ENCODE measurements at regions not wholly inside any gene's neighbourhood (a gene's known extent, or its start where the extent isn't known, plus 50 kb on each side); places are given as distances from the start of the nearest gene placed in this dataset.

DNA sequence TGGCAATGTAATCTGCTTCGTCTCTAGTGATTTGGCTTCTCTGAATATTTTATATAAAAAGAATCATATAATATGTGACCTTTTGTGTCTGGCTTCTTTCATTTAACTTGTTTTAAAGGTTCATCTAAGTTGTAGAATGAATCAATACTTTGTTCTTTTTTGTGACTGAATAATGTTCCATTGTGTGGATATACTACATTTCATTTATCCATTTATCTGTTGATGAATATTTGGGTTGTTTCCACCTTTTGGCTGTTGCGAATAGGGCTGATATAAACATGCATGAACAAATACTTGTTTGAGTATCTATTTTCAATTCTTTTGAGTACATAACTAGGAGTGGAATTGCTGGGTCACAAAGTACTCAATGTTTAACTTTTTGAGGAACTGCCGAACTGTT lies 63.8 kb upstream of the TNP1 start:
- Histone ChIP-seq H3K27me3 (ENCODE audit: control insufficient read depth, low read length) (peaks cover 28% of the 10 kb centered on the region), H3K4me2 (ENCODE audit: low read length) (no peak overlapping the region), H3K36me3 (ENCODE audit: control insufficient read depth, low read length) (no peaks in the 10 kb centered on the region), H3K4me3 (ENCODE audit: low read length) (no peak overlapping the region), H4K20me1 (ENCODE audit: control insufficient read depth, insufficient read depth, low read depth, low read length) (no peaks in the 10 kb centered on the region), H3K9me3 (ENCODE audit: control insufficient read depth, insufficient read depth, low read length) (no peaks in the 10 kb centered on the region), H3K9me2 (replicated peaks; ENCODE audit: control insufficient read depth, low read length) (no peaks in the 10 kb centered on the region), H3F3A (ENCODE audit: control insufficient read depth, insufficient read depth) (no peaks in the 10 kb centered on the region), H3K4me1 (ENCODE audit: control insufficient read depth, low read length) (peaks cover 12% of the 10 kb centered on the region), H3K27ac (ENCODE audit: low read depth, low read length) (no peak overlapping the region), H3K79me2 (ENCODE audit: control insufficient read depth, low read length) (no peaks in the 10 kb centered on the region)
- no peak for TF ChIP-seq EZH2phosphoT487 (IDR thresholded peaks at IDR 0.05; ENCODE audit: borderline replicate concordance, low read length)
- TF ChIP-seq, protein P1, sequence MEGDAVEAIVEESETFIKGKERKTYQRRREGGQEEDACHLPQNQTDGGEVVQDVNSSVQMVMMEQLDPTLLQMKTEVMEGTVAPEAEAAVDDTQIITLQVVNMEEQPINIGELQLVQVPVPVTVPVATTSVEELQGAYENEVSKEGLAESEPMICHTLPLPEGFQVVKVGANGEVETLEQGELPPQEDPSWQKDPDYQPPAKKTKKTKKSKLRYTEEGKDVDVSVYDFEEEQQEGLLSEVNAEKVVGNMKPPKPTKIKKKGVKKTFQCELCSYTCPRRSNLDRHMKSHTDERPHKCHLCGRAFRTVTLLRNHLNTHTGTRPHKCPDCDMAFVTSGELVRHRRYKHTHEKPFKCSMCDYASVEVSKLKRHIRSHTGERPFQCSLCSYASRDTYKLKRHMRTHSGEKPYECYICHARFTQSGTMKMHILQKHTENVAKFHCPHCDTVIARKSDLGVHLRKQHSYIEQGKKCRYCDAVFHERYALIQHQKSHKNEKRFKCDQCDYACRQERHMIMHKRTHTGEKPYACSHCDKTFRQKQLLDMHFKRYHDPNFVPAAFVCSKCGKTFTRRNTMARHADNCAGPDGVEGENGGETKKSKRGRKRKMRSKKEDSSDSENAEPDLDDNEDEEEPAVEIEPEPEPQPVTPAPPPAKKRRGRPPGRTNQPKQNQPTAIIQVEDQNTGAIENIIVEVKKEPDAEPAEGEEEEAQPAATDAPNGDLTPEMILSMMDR (IDR thresholded peaks at IDR 0.05; ENCODE audit: low read depth, low read length, poor library complexity, severe bottlenecking): no peak

DNA sequence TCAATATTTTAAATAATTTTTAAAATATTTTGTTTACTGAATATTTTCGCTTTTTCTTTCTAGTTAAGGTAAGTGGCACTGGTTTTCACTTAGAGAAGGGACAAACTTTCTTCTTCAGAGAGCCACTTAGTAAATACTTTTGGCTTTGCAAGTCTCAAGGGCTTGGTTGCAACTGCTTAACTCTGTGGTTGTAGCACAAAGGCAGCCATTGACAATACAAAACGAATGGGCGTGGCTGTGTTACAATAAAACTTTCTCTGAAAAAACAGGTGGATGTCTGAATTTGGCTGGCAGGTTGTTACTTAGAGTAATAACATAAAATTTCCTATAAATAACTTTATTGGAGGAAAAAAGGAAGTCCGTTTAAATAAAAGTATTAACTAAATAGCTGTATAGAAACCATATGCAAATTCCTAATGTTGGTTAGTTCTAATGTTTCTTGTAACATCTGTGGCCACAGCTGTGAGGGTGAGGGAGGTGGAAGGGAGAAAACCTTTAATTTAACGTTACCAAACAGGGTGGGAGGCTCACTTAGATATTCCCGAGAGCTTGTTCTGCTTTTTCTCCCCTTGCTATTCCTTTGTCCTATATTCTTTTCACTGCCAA lies 62.4 kb upstream of the TNP1 start:
- TF ChIP-seq, protein P1 (IDR thresholded peaks at IDR 0.05; ENCODE audit: low read depth, low read length, poor library complexity, severe bottlenecking): no peak
- TF ChIP-seq EZH2phosphoT487 (IDR thresholded peaks at IDR 0.05; ENCODE audit: borderline replicate concordance, low read length): no peak
- no peaks in the 10 kb centered on the region for H3K36me3 ChIP-seq (ENCODE audit: control insufficient read depth, low read length)
- no peak overlapping the region for H3K27ac ChIP-seq (ENCODE audit: low read depth, low read length)
- no peaks in the 10 kb centered on the region for H3K9me3 ChIP-seq (ENCODE audit: control insufficient read depth, insufficient read depth, low read length)
- H3K4me2 ChIP-seq (ENCODE audit: low read length): peak overlapping the region; percentile 19; the same call in 1 of the 2 replicates
- H3K4me3 ChIP-seq (ENCODE audit: low read length): no peak overlapping the region
- H3F3A ChIP-seq (ENCODE audit: control insufficient read depth, insufficient read depth): no peaks in the 10 kb centered on the region
- no peaks in the 10 kb centered on the region for H3K79me2 ChIP-seq (ENCODE audit: control insufficient read depth, low read length)
- H3K4me1 ChIP-seq (ENCODE audit: control insufficient read depth, low read length): peaks cover 12% of the 10 kb centered on the region
- peaks cover 28% of the 10 kb centered on the region for H3K27me3 ChIP-seq (ENCODE audit: control insufficient read depth, low read length)
- H3K9me2 ChIP-seq (replicated peaks; ENCODE audit: control insufficient read depth, low read length): no peaks in the 10 kb centered on the region
- no peaks in the 10 kb centered on the region for H4K20me1 ChIP-seq (ENCODE audit: control insufficient read depth, insufficient read depth, low read depth, low read length)

DNA sequence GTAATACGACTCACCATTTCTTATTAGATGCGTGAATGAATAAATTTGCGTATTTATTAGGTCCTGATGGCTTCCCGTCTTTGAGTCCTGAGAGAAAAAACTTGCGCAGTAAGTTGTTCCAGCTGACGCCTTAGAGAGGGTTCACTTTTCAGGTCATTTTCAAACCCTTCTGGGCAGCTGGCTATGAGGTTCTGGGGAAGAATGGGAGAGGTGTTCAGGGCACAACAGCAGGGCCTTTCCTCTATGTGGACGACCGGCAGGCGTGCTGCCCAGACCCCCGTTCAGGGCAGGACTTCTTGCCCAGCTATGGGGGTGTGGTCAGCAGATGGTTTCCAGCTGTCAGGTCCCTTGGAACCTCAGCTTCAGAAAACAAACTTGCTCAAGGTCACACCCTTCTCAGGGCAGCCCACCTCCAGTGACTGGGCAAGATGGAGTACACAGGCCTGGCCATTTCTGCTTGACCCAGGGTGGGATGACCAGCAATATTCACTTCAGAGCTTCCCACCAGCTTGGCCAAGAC lies 61.1 kb upstream of the TNP1 start:
- no peaks in the 10 kb centered on the region for H3K79me2 ChIP-seq (ENCODE audit: control insufficient read depth, low read length)
- no peak for TF ChIP-seq EZH2phosphoT487 (IDR thresholded peaks at IDR 0.05; ENCODE audit: borderline replicate concordance, low read length)
- H3K4me1 ChIP-seq (ENCODE audit: control insufficient read depth, low read length): peaks cover 12% of the 10 kb centered on the region
- H3K9me3 ChIP-seq (ENCODE audit: control insufficient read depth, insufficient read depth, low read length): no peaks in the 10 kb centered on the region
- H3F3A ChIP-seq (ENCODE audit: control insufficient read depth, insufficient read depth): no peaks in the 10 kb centered on the region
- no peak overlapping the region for H3K27ac ChIP-seq (ENCODE audit: low read depth, low read length)
- no peaks in the 10 kb centered on the region for H4K20me1 ChIP-seq (ENCODE audit: control insufficient read depth, insufficient read depth, low read depth, low read length)
- peaks cover 22% of the 10 kb centered on the region for H3K27me3 ChIP-seq (ENCODE audit: control insufficient read depth, low read length)
- H3K4me2 ChIP-seq (ENCODE audit: low read length): no peak overlapping the region
- no peak overlapping the region for H3K4me3 ChIP-seq (ENCODE audit: low read length)
- no peaks in the 10 kb centered on the region for H3K9me2 ChIP-seq (replicated peaks; ENCODE audit: control insufficient read depth, low read length)
- H3K36me3 ChIP-seq (ENCODE audit: control insufficient read depth, low read length): no peaks in the 10 kb centered on the region

DNA sequence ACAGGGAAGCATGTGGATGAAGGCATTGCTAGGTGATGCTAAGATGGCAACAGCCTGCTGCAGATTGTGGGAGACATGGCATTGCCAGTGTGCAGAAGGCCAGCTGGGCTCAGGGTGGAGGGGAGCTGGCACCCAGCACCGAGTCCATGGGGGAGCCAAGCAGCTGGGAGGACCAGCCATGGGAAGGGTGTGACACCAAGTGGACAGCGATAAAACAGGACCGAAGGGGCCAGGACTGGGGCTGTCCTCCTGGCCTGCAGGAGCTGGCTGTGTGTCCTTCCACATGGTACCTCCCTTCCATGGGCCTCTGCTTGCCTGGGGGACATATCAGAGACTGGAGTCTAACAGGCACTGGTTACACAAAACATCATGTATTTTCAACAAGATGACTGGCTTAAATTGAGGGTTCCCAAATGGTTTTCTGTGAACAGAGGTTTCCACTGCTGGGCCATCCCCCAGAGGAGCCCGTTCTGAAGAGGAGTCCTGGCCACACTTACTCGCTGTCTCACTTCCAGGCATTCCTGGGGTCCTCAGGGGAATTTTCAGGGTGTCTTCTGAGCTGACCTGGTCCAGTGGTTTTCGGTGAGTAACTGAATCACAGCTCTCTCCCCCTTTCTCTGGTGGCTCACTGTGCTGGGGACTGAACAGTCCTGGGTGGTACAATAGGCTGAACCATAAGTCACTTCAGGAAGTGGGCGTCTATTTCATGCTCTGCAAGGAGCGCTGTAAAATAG lies 60.4 kb upstream of the TNP1 start:
- Histone ChIP-seq H3K4me3 (ENCODE audit: low read length) (no peak overlapping the region), H4K20me1 (ENCODE audit: control insufficient read depth, insufficient read depth, low read depth, low read length) (no peaks in the 10 kb centered on the region), H3K9me2 (replicated peaks; ENCODE audit: control insufficient read depth, low read length) (no peaks in the 10 kb centered on the region), H3K4me1 (ENCODE audit: control insufficient read depth, low read length) (peaks cover 12% of the 10 kb centered on the region), H3K36me3 (ENCODE audit: control insufficient read depth, low read length) (no peaks in the 10 kb centered on the region), H3K79me2 (ENCODE audit: control insufficient read depth, low read length) (no peaks in the 10 kb centered on the region), H3K27me3 (ENCODE audit: control insufficient read depth, low read length) (peaks cover 15% of the 10 kb centered on the region), H3K27ac (ENCODE audit: low read depth, low read length) (no peak overlapping the region), H3F3A (ENCODE audit: control insufficient read depth, insufficient read depth) (no peaks in the 10 kb centered on the region), H3K4me2 (ENCODE audit: low read length) (no peak overlapping the region), H3K9me3 (ENCODE audit: control insufficient read depth, insufficient read depth, low read length) (no peaks in the 10 kb centered on the region)
- TF ChIP-seq, protein P1 (IDR thresholded peaks at IDR 0.05; ENCODE audit: low read depth, low read length, poor library complexity, severe bottlenecking): no peak
- TF ChIP-seq EZH2phosphoT487 (IDR thresholded peaks at IDR 0.05; ENCODE audit: borderline replicate concordance, low read length): no peak

Measured in DOHH2 (cell line).